Testis (tissue), 2 donors: ENCODE measurements at regions not wholly inside any gene's neighbourhood (a gene's known extent, or its start where the extent isn't known, plus 50 kb on each side); places are given as distances from the start of the nearest gene placed in this dataset.

Experiments used
- POLR2A ChIP-seq: fragments of 450-650 bp; IDR thresholded peaks from one replicate; pipeline ENCODE4 v1.6.1; 2017; ENCODE audit warnings: antibody characterized with exemption, mild to moderate bottlenecking, moderate library complexity
- TF ChIP-seq, protein P1 (sequence below), 3 experiments: fragments of 450-650 bp in 2 of 3; fragments of 200-600 bp in 1 of 3; sonication (generic) in 1 of 3; IDR thresholded peaks; one replicate each; pipeline ENCODE4 v1.5.1; 2016 to 2019; ENCODE audit warnings: antibody characterized with exemption in 3 of 3, mild to moderate bottlenecking in 2 of 3, moderate library complexity in 1 of 3

DNA sequence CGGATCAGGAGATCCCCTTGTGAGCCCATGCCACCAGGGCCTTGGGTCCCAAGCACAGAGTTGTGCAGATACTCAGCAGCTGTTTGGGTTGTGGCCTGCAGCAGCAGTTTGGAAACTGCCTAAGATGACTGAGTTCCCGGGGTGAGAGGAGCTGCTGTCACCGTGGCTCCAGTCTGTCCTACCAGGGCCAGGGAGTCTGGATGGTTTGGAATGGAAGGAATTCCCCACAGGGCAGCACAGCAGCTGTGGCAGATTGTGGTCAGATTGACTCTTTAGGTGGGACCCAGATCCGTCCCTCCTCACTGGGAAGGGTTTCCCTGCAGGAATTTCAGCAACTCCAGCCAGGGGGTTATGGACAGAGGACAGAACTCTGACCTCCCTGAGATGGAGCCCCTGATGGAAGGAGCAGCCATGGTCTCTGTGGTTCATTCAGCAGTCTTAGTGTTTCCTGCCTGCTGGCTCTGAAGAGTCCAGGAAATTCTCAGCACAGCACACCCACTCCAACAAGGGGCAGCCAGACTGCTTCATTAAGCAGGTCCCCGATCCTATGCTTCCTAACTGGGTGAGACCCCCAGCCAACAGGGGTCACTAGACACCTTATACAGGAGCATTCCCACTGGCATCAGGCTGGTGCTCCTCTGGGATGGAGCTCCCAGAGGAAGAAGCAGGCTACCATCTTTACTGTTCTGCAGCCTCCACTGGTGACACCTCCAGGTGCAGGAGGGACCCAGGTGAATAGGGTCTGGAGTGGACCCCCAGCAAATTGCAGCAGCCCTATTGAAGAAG is 51.5 kb upstream of the TNFSF4 start:
- TF ChIP-seq, protein P1, sequence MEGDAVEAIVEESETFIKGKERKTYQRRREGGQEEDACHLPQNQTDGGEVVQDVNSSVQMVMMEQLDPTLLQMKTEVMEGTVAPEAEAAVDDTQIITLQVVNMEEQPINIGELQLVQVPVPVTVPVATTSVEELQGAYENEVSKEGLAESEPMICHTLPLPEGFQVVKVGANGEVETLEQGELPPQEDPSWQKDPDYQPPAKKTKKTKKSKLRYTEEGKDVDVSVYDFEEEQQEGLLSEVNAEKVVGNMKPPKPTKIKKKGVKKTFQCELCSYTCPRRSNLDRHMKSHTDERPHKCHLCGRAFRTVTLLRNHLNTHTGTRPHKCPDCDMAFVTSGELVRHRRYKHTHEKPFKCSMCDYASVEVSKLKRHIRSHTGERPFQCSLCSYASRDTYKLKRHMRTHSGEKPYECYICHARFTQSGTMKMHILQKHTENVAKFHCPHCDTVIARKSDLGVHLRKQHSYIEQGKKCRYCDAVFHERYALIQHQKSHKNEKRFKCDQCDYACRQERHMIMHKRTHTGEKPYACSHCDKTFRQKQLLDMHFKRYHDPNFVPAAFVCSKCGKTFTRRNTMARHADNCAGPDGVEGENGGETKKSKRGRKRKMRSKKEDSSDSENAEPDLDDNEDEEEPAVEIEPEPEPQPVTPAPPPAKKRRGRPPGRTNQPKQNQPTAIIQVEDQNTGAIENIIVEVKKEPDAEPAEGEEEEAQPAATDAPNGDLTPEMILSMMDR (IDR thresholded peaks at IDR 0.05): no peak
- TF ChIP-seq POLR2A: no peak
